HG03432 (cell line): ENCODE measurements at regions not wholly inside any gene's neighbourhood (a gene's known extent, or its start where the extent isn't known, plus 50 kb on each side); places are given as distances from the start of the nearest gene placed in this dataset.
"Not testable (repeated sequence)": the region's sequence is repeated elsewhere in the genome, so short reads cannot be mapped to it uniquely, and the experiment has no call there.

Source experiments
- ATAC-seq: cut with Tn5 transposase; IDR thresholded peaks from one replicate; pipeline ENCODE4 v1.9.1; 2021; ENCODE audit warnings: mild to moderate bottlenecking, moderate library complexity; ENCODE audit not compliant: unreplicated experiment

- ATAC-seq, result no peak
These were observed 95.7 kb upstream of the TSHZ3 start for GRCh38 chr19:31444931-31445330.

- ATAC-seq, result no peak
These were observed 96.2 kb upstream of the TSHZ3 start for GRCh38 chr19:31445406-31445805.

GRCh38 chr19:31448221-31448657 is 99.0 kb upstream of the TSHZ3 start:
- no peak for ATAC-seq

GRCh38 chr19:31449379-31449778 is 100.1 kb upstream of the TSHZ3 start:
- no peak for ATAC-seq

DNA sequence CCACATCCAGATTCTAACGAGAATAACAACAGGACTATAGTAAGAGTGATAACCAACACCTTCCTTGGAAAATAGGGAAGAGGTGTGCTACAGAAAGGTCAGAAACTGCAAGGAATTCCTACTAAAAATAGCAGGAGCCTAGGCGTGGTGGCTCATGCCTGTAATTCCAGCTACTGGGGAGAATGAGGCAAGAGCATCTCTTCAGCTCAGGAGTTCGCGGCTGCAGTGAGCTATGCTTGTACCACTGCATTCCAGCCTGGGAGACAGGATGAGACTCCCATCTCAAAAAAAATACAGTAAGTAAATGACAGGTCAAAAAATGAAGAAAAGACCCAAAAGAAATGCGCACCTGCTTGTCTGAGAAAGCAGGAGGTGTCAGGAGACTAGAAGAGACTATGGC is 101.5 kb upstream of the TSHZ3 start:
- ATAC-seq, result no peak

- no peak for ATAC-seq
These were observed 102.6 kb upstream of the TSHZ3 start for GRCh38 chr19:31451686-31452330.

DNA sequence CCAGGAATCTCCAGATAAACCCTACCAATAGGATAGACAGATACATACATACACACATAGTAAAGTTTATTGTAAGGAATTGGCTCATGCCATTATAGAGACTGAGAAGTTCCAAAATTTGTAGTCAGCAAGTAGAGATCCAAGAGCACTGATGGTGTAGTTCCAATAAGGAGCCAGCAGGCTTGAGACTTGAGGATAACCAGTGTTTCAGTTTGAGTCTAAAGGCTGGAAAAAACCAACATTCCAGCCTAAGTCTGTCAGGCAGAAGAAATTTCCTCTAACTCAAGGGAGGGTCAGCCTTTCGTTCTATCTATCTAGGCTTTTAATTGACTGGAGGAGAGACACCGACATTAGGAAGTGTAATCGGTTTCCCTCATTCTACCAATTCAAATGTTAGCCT is 110.2 kb upstream of the TSHZ3 start:
- ATAC-seq, result no peak

GRCh38 chr19:31461814-31462539 is 112.7 kb upstream of the TSHZ3 start:
- no peak for ATAC-seq

DNA sequence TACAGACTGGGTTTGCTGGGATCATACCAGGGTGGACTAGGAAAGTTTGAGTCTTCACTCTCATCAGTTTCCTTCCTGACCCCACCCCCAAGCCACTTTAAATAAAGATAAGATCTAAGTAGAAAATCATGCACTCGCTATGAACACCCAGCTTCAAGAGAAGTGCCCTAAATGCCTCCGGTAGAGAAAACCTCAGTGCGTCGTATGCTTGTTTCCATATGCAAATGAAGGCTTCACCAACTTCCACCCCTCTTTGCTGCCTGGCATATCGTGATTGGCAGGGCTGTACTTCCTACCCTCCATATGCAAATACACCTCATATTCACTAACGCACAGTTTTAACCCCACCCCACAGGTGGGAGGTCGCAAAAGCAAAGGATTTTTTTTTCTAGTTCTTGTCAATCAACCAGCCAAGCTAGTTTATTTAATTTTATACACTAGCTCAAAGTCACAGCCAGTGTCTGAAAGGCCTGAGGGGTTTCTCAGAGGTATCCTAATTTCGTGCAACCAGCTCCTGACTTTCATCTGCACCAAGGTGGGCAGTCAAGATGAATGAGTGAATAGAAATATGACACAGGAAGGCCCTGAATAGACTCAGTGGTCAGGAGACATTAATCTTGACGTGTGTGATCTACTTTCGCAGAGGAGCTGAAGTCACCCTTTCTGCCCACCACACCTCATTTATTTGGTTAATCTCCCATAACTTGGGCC is 121.1 kb upstream of the TSHZ3 start:
- ATAC-seq, result no peak

DNA sequence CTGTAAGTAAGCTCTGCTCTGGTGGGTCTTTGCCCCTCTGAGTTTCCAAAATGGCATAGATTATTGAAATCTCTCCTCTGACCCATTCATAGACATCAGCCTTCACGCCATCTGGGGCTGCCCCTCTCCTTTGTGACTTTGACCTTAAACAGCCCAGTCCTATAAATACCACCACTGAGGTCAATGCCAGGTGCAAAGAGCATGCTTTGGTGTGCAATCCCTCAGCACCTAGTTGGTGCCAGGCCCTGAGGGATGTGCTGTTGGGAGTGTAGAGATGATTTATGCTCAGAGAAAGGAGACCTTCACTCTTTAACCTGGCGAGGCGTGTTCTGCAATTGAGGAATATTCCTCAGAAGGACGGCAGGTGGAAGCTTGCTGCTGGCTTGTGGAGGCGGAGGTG is 121.7 kb upstream of the TSHZ3 start:
- ATAC-seq, result no peak

DNA sequence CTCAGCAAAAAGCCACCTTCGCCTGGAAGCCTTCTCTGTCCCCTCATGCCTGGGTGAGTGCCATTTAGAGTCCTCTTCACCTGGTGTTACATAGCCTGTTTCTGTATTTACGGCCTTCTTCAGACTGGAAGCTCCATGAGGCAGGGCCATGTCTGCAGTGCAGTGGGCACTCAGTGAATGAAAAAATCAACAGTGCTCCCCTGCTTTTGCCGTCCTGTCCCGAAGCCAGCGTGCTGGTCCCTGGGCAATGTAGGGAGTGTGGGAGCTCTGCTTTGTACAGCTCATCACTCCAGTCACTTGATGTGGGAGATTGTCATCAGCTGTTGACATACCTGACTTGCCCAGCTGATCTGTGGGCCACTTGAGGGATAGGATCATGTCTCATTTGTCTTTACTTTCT is 129.0 kb upstream of the TSHZ3 start:
- ATAC-seq, result no peak

DNA sequence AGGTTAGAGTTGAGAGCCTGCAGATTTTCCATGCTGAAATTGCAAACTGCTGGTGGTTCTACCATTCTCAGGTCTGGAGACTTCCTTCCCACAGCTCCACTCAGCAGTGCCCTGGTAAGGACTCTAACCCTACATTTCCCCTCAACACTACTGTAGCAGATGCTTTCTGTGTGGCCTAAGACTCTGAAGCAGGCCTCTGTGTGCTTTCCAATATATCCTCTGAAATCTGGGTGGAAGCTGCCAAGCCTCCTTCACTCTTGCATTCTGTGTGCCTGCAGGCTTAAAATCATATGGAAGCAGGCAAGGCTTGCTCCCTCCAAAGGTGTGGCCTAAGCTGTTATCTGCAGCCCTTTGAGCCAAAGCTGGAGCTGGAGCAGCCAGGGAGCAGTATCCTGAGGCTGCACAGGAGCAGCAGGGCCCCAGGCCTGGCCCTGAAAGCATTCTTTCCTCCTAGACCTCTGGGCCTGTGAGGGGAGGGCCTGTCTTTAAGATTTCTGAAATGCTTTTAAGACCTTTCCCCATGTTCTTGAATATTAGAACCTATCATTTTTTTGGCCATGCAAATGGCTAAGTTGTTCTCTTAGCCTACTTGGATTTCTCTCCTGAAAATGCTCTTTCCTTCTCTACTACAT is 134.1 kb upstream of the TSHZ3 start:
- no peak for ATAC-seq

DNA sequence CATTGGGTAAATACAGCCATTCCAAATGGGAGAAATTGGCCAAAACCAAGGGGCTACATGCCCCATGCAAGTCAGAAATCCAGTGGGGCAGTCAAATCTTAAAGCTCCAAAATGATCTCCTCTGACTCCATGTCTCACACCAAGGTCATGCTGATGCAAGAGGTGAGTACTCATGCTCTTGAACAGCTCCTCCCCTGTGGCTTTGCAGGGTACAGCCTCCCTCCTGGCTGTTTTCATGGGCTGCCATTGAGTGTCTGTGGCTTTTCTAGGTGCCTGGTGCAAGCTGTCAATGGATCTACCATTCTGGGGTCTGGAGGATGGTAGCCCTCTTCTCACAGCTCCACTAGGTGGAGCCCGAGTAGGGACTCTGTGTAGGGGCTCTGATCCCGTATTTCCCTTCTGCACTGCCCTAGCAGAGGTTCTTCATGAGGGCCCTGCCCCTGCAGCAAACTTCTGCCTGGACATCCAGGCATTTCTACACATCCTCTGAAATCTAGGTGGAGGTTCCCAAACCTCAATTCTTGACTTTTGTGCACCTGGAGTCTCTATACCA is 135.7 kb upstream of the TSHZ3 start:
- ATAC-seq, result not testable (repeated sequence)

DNA sequence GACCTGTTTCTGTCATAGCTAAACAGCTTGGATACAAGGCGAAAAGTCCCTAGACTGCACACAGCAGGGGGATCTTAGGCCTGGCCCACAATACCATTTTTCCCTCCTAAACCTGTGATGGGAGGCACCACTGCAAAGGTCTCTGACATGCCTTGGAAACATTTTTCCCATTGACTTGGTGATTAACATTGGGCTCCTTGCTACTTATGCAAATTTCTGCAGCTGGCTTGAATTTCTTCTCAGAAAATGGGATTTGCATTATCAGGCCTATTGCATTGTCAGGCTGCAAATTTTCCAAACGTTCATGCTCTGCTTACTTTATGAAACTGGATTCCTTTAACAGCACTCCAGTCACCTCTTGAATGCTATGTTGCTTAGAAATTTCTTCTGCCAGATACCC is 136.2 kb upstream of the TSHZ3 start:
- ATAC-seq, result no peak

- no peak for ATAC-seq
These were observed 142.0 kb upstream of the TSHZ3 start for GRCh38 chr19:31491242-31491641.

DNA sequence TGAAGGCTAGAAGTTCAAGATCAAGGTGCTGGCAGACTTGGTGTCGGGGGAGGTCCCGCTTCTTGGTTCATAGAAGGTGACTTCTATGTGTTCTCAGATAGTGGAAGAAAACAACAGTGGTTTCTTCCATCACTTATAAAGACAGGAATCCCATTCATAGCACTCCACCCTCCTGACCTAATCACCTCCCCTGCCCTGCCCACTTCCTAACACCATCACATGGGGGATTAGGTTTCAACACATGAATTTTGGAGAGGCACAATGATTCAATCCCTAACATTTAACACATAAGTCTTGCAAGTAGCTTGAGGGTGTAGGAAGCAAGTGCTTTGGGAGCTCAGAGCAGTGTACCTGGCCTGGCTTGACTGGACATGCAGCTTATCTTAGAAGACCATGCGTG is 142.8 kb upstream of the TSHZ3 start:
- no peak for ATAC-seq

- ATAC-seq, result no peak
These were observed 146.8 kb upstream of the TSHZ3 start for GRCh38 chr19:31496076-31496475.

DNA sequence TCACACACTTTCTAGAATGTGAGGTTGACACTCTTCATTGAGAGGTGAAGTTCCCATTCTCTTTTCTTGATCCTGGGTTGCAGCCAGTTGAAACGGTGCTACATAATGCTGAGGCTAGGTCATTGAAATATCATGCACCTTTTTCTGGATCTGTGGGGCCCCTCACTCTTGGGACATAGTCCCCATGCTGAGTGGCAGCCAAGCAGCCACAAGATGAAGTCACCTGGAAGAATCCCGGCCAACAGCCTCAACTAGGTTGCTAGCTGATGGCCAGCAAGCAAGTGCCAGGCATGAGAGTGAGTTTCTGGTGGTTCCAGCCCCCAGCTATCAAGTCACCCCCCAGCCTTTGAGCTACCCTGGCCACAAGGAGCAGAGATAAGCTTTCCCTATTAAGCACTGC is 148.5 kb upstream of the TSHZ3 start:
- no peak for ATAC-seq

GRCh38 chr19:31498781-31499180 is 149.5 kb upstream of the TSHZ3 start:
- no peak for ATAC-seq

DNA sequence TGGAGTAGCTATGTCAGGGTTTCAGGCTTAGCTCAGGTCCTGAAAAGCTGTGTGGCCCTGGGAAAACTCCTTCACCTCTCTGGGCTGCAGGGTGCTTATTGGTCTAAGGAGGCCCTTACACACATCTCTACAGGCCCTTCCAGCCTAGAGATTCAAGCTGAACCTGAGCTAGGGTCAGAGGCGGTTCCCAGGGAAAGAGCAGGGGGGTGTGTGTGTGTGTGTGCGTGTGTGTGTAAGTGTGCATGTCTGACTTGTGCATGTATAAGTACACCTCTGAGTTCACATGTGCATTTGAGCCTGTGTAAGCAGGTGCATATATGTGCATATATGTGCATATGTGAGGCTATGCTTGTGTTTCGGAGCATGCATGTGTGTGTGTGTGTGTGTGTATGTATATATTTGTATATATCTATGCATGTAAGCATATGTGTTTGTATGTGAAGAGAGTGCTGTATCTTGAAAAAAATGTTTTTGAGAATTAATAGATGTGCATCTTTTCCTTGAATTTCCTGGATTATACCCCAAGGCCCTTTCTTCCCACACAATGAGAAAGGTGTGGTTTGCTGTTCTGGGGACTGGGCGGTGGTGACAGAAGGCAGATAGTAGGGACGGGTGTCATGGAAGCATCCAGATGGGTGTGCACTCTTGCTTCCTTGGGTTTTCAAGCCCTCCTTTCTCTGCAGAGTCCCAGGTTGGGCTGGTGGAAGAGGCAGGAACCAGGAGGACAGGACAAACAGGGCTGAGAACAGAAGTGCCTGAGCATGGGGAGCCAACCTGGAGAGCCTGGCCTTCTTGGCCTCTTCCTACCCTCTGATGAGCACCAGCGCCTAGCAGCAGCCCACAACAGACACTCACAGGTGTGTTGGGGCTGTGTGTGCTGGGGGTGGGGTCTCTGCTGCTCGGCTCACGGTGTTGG is 150.3 kb upstream of the TSHZ3 start:
- no peak for ATAC-seq
